MM.1S (cell line): ENCODE measurements at regions not wholly inside any gene's neighbourhood (a gene's known extent, or its start where the extent isn't known, plus 50 kb on each side); places are given as distances from the start of the nearest gene placed in this dataset.

Source experiments
- DNase-seq: peaks from one replicate; pipeline ENCODE4 v3.0.0-alpha.2; 2015
- H2AFZ ChIP-seq: fragments of 300-600 bp; sonication (generic); 2 replicates; pipeline ENCODE4 v1.6.0; 2016; ENCODE audit warnings: antibody characterized with exemption, low read length
- H3F3A ChIP-seq: fragments of 300-600 bp; sonication (generic); 2 replicates; pipeline ENCODE4 v1.6.1; 2016; ENCODE audit warnings: mild to moderate bottlenecking, antibody characterized with exemption, low read length, moderate library complexity, mixed read lengths; ENCODE audit not compliant: insufficient read depth
- H3K27ac ChIP-seq: fragments of 300-600 bp; sonication (generic); 2 replicates; pipeline ENCODE4 v1.5.1; 2016; ENCODE audit warnings: mild to moderate bottlenecking, low read length
- H3K27me3 ChIP-seq: fragments of 300-600 bp; sonication (generic); replicated peaks from 2 replicates; pipeline ENCODE4 v1.6.0; 2016; ENCODE audit warnings: low read length; ENCODE audit not compliant: insufficient read depth
- H3K36me3 ChIP-seq: fragments of 300-600 bp; sonication (generic); replicated peaks from 2 replicates; pipeline ENCODE4 v1.6.1; 2016; ENCODE audit warnings: mild to moderate bottlenecking, low read length, mixed read lengths; ENCODE audit not compliant: insufficient read depth
- H3K4me1 ChIP-seq: fragments of 300-600 bp; sonication (generic); 2 replicates; pipeline ENCODE4 v1.6.1; 2016; ENCODE audit warnings: low read length, mixed read lengths
- H3K4me2 ChIP-seq: fragments of 300-600 bp; sonication (generic); 2 replicates; pipeline ENCODE4 v1.6.0; 2016; ENCODE audit warnings: low read depth, low read length
- H3K4me3 ChIP-seq: fragments of 300-600 bp; sonication (generic); 2 replicates; pipeline ENCODE4 v1.5.1; 2016; ENCODE audit warnings: low read length, mixed read lengths
- H3K79me2 ChIP-seq: fragments of 300-600 bp; sonication (generic); 2 replicates; pipeline ENCODE4 v1.6.1; 2016; ENCODE audit warnings: mixed run types, low read length, mixed read lengths
- H3K9ac ChIP-seq: fragments of 300-600 bp; sonication (generic); 2 replicates; pipeline ENCODE4 v1.6.1; 2016; ENCODE audit warnings: low read length, mixed read lengths
- H3K9me2 ChIP-seq: fragments of 300-600 bp; sonication (generic); replicated peaks from 2 replicates; pipeline ENCODE4 v1.6.1; 2016; ENCODE audit warnings: mild to moderate bottlenecking, low read length, mixed read lengths; ENCODE audit not compliant: insufficient read depth
- H3K9me3 ChIP-seq: fragments of 300-600 bp; sonication (generic); replicated peaks from 2 replicates; pipeline ENCODE4 v1.6.1; 2016; ENCODE audit warnings: mild to moderate bottlenecking, low read length, mixed read lengths; ENCODE audit not compliant: insufficient read depth
- H4K20me1 ChIP-seq: fragments of 300-600 bp; sonication (generic); 2 replicates; pipeline ENCODE4 v1.6.1; 2016; ENCODE audit warnings: mild to moderate bottlenecking, low read length, moderate library complexity, mixed read lengths; ENCODE audit not compliant: insufficient read depth
- CTCF ChIP-seq: fragments of 300-600 bp; sonication (generic); IDR thresholded peaks from 2 replicates; pipeline ENCODE4 v1.5.1; 2016; ENCODE audit warnings: antibody characterized with exemption, low read length, mixed read lengths
- EZH2 ChIP-seq: fragments of 300-600 bp; sonication (generic); optimal IDR thresholded peaks from 2 replicates; pipeline ENCODE3; 2017; ENCODE audit warnings: low read depth, mild to moderate bottlenecking, antibody characterized with exemption, low read length, mixed read lengths
- EZH2phosphoT487 ChIP-seq: fragments of 300-600 bp; sonication (generic); IDR thresholded peaks from 2 replicates; pipeline ENCODE4 v1.6.1; 2018; ENCODE audit warnings: antibody characterized with exemption, low read length

DNA sequence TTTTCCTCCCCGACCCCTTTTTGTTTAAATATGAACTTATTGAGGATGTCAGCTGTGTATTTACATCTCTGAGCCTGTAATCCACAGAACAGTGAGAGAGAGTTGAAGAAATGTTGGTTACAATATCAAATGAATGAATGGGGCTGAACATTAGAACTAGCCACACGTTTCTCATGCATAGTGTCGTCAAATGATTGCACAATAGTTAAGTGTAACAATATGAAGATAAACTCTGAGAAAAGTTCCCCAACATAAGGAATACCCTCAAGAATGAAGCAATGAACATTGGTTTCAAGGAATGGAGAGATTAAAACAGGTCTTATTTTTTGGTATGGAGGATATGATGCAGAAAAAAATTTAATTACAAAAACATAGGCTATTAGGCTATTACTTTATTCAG lies 100.5 kb upstream of the DTNBP1 start:
- no peaks in the 10 kb centered on the region for H3K27me3 ChIP-seq
- no peaks in the 10 kb centered on the region for H3K4me1 ChIP-seq
- no peaks in the 10 kb centered on the region for H4K20me1 ChIP-seq
- no peak overlapping the region for H3K4me2 ChIP-seq
- no peaks in the 10 kb centered on the region for H3K36me3 ChIP-seq
- H3K9me3 ChIP-seq, result no peaks in the 10 kb centered on the region
- no peak for DNase-seq
- H3F3A ChIP-seq, result no peaks in the 10 kb centered on the region
- no peak overlapping the region for H3K9ac ChIP-seq
- no peak overlapping the region for H3K4me3 ChIP-seq
- no peak for TF ChIP-seq CTCF
- TF ChIP-seq EZH2phosphoT487, result no peak
- TF ChIP-seq EZH2, result no peak
- no peak overlapping the region for H3K27ac ChIP-seq
- H3K9me2 ChIP-seq, result no peaks in the 10 kb centered on the region
- no peaks in the 10 kb centered on the region for H3K79me2 ChIP-seq
- H2AFZ ChIP-seq, result no peak overlapping the region

DNA sequence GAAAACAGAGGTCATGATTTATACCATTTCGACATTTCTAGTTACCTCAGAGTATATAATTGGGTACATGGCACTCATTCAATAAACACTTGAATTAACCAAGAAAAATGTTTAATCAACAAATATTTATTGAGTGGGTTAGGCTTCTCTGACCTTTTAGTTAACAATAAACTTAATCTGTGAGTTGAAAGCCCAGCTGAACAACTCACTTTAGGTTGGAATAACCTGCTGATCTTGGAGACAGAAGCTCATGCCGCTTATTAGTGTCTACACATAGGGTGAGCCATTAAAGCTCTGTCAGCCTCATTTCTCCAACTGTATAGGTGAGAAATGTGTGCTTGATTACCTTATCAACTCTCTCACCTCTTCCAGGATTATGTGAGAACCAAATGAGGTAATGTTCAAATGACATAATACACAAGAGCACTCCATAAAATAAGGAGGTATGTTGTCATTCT lies 98.2 kb upstream of the DTNBP1 start:
- DNase-seq, result no peak
- H3K4me2 ChIP-seq, result no peak overlapping the region

DNA sequence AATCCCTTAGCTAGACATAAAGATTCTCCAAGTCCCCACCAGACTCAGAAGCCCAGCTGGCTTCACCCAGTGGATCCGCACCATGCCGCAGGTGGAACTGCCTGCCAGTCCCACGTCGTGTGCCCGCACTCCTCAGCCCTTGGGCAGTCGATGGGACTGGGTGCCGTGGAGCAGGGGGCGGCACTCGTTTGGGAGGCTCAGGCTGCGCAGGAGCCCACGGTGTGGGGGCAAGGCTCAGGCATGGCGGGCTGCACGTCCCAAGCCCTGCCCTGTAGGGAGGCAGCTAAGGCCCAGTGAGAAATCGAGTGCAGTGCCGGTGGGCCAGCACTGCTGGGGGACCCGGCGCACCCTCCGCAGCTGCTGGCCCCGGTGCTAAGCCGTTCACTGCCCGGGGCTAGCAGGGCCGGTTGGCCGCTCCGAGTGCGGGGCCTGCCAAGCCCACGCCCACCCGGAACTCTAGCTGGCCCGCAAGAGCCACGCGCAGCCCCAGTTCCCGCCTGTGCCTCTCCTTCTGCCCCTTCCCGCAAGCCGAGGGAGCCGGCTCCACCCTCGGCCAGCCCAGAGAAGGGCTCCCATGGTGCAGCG lies 95.9 kb upstream of the DTNBP1 start:
- Histone ChIP-seq H3K9me3 (no peaks in the 10 kb centered on the region), H3K9ac (no peak overlapping the region), H3K4me3 (no peak overlapping the region), H3K36me3 (no peaks in the 10 kb centered on the region), H3K27ac (no peak overlapping the region), H4K20me1 (no peaks in the 10 kb centered on the region), H3K9me2 (no peaks in the 10 kb centered on the region), H2AFZ (no peak overlapping the region), H3K4me1 (no peaks in the 10 kb centered on the region), H3F3A (no peaks in the 10 kb centered on the region), H3K27me3 (no peaks in the 10 kb centered on the region), H3K79me2 (no peaks in the 10 kb centered on the region), H3K4me2 (no peak overlapping the region)
- no peak for DNase-seq
- TF ChIP-seq CTCF (no peak), EZH2 (no peak), EZH2phosphoT487 (no peak)

More for the DNA sequence above, 98.2 kb upstream of the DTNBP1 start:
- Histone ChIP-seq H3K9ac (no peak overlapping the region), H3K79me2 (no peaks in the 10 kb centered on the region), H4K20me1 (no peaks in the 10 kb centered on the region), H3F3A (no peaks in the 10 kb centered on the region), H3K36me3 (no peaks in the 10 kb centered on the region), H3K4me3 (no peak overlapping the region), H3K4me1 (no peaks in the 10 kb centered on the region), H3K9me3 (no peaks in the 10 kb centered on the region), H3K27me3 (no peaks in the 10 kb centered on the region), H3K9me2 (no peaks in the 10 kb centered on the region), H2AFZ (no peak overlapping the region), H3K27ac (no peak overlapping the region)
- TF ChIP-seq EZH2 (no peak), EZH2phosphoT487 (no peak), CTCF (no peak)
